HFF-Myc (cell line): ENCODE measurements at regions not wholly inside any gene's neighbourhood (a gene's known extent, or its start where the extent isn't known, plus 50 kb on each side); places are given as distances from the start of the nearest gene placed in this dataset.

Experiments used
- DNase-seq: peaks from one replicate; pipeline ENCODE4 v3.0.0-alpha.2; 2011; ENCODE audit warnings: low read depth; ENCODE audit errors: extremely low read depth
- H3K4me3 ChIP-seq: replicated peaks from 2 replicates; pipeline ENCODE4 v1.5.1; 2011; ENCODE audit warnings: low read depth, mild to moderate bottlenecking, control low read depth, low read length
- CTCF ChIP-seq: IDR thresholded peaks from 2 replicates; pipeline ENCODE4 v1.5.1; 2012; ENCODE audit warnings: mild to moderate bottlenecking, low read depth, low read length, control low read depth; ENCODE audit errors: missing control alignments

GRCh38 chr11:96925862-96926261, 536.0 kb downstream of the JRKL start:
- no peak for DNase-seq
- no peak for TF ChIP-seq CTCF
- no peak overlapping the region for H3K4me3 ChIP-seq

DNA sequence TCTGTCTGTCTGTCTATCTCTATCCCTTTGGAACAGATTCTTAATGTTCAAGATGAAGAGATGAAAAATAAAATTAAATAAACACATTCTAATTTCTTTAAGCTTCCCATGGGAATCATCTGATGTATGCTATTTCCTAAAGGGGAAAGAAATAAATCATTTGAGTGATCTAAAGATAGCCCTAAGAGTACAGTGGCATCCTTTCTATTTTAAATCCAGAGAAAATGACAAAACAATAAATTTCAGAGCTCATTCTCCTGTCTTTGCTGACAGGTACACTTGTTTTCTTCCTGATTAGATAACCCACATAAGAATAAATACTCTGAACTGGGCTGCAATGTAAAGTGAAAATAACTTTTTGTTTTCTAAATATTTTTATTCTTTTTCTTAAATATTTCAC, 550.4 kb downstream of the JRKL start:
- H3K4me3 ChIP-seq = no peak overlapping the region
- DNase-seq = no peak
- no peak for TF ChIP-seq CTCF

DNA sequence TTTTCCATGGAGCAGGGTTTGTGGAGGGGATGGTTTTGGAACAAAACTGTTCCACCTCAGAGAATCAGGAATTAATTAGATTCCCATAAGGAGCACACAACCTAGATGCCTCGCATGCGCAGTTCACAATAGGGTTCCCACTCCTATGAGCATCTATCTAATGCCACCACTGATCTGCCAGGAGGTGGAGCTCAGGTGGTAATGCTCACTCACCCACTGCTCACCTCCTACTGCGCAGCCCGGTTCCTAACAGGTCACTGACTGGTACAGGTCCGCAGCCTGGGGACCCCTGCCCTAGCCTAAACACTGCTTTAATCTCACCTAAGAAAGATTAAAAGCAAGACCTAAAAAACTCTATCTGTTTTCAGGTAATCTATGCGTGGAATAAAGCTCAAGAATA, 553.0 kb downstream of the JRKL start:
- H3K4me3 ChIP-seq = no peak overlapping the region
- no peak for TF ChIP-seq CTCF
- DNase-seq = no peak

DNA sequence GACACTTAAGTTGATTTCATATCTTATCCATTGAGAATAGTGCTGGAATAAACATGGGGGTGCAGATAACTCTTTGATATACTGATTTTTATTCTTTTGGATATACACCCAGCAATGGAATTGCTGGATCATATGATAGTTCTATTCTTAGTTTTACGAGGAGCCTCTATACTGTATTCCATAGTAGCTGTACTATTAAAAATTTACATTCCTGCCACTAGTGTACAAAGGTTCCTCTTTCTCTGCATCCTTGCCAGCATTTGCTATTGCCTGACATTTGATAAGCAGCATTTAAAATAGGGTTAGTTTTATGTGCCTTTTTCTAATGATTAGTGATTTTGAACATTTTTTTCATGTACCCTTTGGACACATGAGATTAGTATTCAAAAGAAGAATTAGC, 554.2 kb downstream of the JRKL start:
- H3K4me3 ChIP-seq = no peak overlapping the region
- no peak for DNase-seq
- no peak for TF ChIP-seq CTCF

DNA sequence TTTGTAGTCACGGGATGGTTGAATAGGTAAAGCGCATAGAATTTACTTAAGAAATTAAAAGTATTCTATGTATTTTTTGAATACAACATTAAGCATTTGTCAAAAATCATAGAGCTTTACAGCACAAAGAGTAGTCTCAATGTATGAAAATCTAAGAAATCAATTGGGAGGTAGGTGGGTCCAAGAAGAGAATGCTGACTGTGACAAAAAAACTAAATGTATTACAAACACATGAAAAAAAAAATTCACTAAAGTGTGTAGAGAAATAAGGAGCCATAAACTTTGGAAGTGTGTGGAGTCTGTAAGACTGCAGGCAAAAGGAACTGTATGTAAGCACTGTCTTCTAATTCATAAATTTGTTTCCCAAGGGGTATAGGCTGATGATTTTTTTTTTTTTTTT, 558.3 kb downstream of the JRKL start:
- DNase-seq = no peak
- no peak for TF ChIP-seq CTCF
- H3K4me3 ChIP-seq = no peak overlapping the region

- H3K4me3 ChIP-seq = no peak overlapping the region
- TF ChIP-seq CTCF = no peak
- DNase-seq = no peak
These were observed 559.7 kb downstream of the JRKL start for GRCh38 chr11:96949464-96949863.

GRCh38 chr11:96954587-96955242, 564.9 kb downstream of the JRKL start:
- TF ChIP-seq CTCF = no peak
- no peak overlapping the region for H3K4me3 ChIP-seq
- DNase-seq = no peak
